Spinal cord (tissue), 9 donors: ENCODE measurements at regions not wholly inside any gene's neighbourhood (a gene's known extent, or its start where the extent isn't known, plus 50 kb on each side); places are given as distances from the start of the nearest gene placed in this dataset.
A peak's percentile ranks its signal among the peaks of the same experiment; 100 is the strongest.
"Not testable (repeated sequence)": the region's sequence is repeated elsewhere in the genome, so short reads cannot be mapped to it uniquely, and the experiment has no call there.

Source experiments
- DNase-seq, 6 donors: peaks; one replicate each; pipeline versions ENCODE4 v3.0.0 to v3.0.0-alpha.2; 2013 to 2015; ENCODE audit warnings: low spot score in 6 of 6, low read depth in 4 of 6
- H3K27ac ChIP-seq: one replicate; pipeline ENCODE4 v1.5.1; 2013; ENCODE audit warnings: low read depth, low read length, control low read depth
- H3K27me3 ChIP-seq: one replicate; pipeline ENCODE4 v1.6.1; 2013; ENCODE audit warnings: low read length; ENCODE audit not compliant: control insufficient read depth, insufficient read depth
- H3K36me3 ChIP-seq: one replicate; pipeline ENCODE4 v1.6.1; 2013; ENCODE audit warnings: low read length; ENCODE audit not compliant: control insufficient read depth, insufficient read depth
- H3K4me1 ChIP-seq: one replicate; pipeline ENCODE4 v1.6.1; 2013; ENCODE audit warnings: low read length; ENCODE audit not compliant: control insufficient read depth, insufficient read depth
- H3K4me3 ChIP-seq: one replicate; pipeline ENCODE4 v1.5.1; 2013; ENCODE audit warnings: low read depth, low read length, control low read depth
- H3K9me3 ChIP-seq: one replicate; pipeline ENCODE4 v1.6.1; 2013; ENCODE audit warnings: low read length; ENCODE audit not compliant: control insufficient read depth, insufficient read depth
- WGBS: methylation state at CpG from one replicate; pipeline ENCODE4 v1.1.5; 2013; ENCODE audit warnings: missing lambda C conversion rate; ENCODE audit not compliant: insufficient coverage; 5-methylcytosine and 5-hydroxymethylcytosine counted together
- donor health status: healthy.

- not testable (repeated sequence) for H3K4me3 ChIP-seq, H3K4me1 ChIP-seq, H3K27me3 ChIP-seq, H3K9me3 ChIP-seq, H3K36me3 ChIP-seq, H3K27ac ChIP-seq, DNase-seq
- 96% methylated on average over 2 of the region's 13 CpGs for WGBS
Observed at GRCh38 chr15:92801056-92801773, 98.9 kb upstream of the CHD2 start.

DNA sequence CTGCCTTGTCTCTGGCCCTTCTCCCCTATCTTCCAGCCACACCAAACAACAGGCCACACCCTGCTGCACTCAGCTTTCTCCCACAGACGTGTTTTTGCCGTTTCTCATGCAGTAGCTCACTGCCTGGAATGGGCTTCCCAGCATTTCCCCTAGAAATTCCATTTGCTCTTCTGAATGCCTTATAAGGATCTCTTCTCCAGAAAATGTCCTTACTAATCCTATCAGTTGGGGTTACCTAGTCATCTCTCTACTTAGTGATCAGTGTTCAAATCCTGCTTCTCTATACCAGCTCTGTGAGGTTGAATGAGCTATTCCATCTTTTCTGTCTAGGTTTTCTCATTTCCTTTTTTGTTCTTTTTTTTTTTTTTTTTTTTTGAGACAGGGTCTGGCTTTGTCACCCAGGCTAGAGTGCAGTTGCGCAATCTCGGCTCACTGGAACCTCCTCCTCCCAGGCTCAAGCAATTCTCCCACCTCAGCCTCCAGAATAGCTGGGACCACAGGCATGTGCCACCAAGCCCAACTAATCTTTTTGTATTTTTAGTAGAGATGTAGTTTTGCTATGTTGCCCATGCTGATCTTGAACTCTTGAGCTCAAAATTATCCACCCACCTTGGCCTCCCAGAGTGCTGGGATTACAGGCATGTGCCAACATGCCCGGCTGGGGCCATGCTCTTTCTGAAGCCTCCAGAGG lies 98.2 kb upstream of the CHD2 start:
- no peaks in the 10 kb centered on the region for H3K27me3 ChIP-seq
- no peak overlapping the region for H3K4me3 ChIP-seq
- H3K4me1 ChIP-seq, result no peaks in the 10 kb centered on the region
- peaks cover 4% of the 10 kb centered on the region for H3K36me3 ChIP-seq
- H3K27ac ChIP-seq, result no peak overlapping the region
- H3K9me3 ChIP-seq, result no peaks in the 10 kb centered on the region
- WGBS, result 60% methylated on average over 3 of the region's 5 CpGs
- DNase-seq, result no peak

DNA sequence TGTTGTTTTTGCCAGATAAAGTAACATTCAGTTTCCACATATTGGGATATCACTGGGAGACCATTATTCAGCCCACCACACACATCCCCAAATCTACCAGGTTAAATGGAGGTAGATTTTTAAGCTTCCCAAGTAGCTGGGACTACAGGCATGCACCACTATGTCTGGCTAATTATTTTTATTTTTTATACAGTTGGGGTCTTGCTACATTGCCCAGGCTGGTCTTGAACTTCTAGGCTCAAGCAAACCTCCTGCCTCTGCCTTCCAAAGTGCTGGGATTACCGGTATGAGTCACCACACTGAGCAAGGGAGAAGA lies 96.6 kb upstream of the CHD2 start:
- Histone ChIP-seq H3K36me3 (peaks cover 4% of the 10 kb centered on the region), H3K9me3 (no peaks in the 10 kb centered on the region), H3K27ac (no peak overlapping the region), H3K4me3 (no peak overlapping the region), H3K4me1 (peaks cover 6% of the 10 kb centered on the region), H3K27me3 (no peaks in the 10 kb centered on the region)
- 100% methylated on average over 1 of the region's 1 CpG for WGBS
- DNase-seq, result no peak

DNA sequence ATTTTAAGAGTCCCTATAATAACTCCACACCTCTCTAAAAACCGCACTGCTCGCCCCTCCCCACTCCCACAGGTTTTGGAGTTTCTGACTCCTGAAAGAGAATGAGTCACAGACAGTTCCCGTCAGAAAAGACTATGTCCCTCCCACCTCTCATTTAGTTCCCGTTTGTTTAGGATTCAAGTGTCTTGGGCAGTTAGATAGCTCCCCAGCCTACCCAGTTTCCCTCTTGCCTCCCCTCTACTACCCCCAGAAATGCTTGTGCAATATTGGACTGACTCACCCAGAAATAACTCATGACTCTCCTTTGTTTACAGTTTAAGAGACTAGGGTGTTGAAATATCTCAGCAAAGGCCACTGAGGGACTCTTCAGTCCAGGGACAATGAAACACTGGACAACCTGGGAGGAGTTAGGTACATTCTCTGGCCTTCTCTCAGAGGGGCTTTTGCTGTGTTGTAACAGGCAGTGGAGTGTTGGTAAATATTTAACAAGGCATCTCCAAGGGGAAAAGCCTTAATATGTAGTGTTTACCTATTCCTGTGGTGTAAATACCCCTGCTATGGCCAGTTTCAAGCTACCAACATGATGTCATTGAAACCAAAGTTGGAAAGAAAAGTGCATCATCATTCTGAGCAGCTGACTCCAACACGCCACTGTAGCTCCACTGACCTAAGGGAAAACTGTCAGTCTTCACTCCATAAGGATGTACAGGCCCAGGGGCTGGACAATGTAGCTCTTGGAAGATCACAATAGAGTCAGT lies 96.1 kb upstream of the CHD2 start:
- H3K27ac ChIP-seq, result no peak overlapping the region
- no peaks in the 10 kb centered on the region for H3K27me3 ChIP-seq
- H3K9me3 ChIP-seq, result no peaks in the 10 kb centered on the region
- H3K36me3 ChIP-seq, result peaks cover 4% of the 10 kb centered on the region
- H3K4me1 ChIP-seq, result peaks cover 11% of the 10 kb centered on the region
- H3K4me3 ChIP-seq, result no peak overlapping the region
- peak in 1 of 6 donors; percentile 29 for DNase-seq
- WGBS, result 88% methylated on average over 3 of the region's 5 CpGs

- 94% methylated on average over 2 of the region's 5 CpGs for WGBS
- H3K27me3 ChIP-seq, H3K36me3 ChIP-seq, H3K27ac ChIP-seq, H3K9me3 ChIP-seq, H3K4me3 ChIP-seq, DNase-seq: not testable (repeated sequence)
- peaks cover 11% of the 10 kb centered on the region for H3K4me1 ChIP-seq
Observed at GRCh38 chr15:92804610-92804936, 95.6 kb upstream of the CHD2 start.

DNA sequence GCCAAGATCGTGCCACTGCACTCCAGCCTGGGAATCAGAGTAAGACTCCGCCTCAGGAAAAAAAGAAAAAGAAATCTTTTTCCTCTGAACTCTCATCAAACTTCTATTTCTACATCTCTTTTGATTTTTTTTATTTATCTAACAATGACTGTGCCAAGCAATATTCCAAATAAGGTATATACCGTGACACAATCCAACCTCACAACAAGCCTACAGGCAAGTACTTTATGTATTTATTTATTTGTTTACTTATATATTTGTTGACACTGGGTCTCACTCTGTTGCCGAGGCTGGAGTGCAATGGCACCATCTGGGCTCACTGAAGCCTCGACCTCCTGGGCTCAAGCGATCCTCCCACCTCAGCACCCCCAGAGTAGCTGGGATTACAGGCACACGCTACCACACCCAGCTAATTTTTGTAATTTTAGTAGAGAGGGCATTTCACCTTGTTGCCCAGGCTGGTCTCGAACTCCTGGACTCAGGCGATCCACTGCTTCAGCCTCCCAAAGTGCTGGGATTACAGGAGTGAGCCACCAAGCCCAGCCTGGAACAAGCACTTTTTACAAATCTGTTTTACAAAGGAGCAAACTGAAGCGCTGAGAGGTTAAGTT lies 94.9 kb upstream of the CHD2 start:
- no peak overlapping the region for H3K4me3 ChIP-seq
- H3K36me3 ChIP-seq, result peaks cover 4% of the 10 kb centered on the region
- H3K27ac ChIP-seq, result no peak overlapping the region
- no peaks in the 10 kb centered on the region for H3K27me3 ChIP-seq
- peaks cover 11% of the 10 kb centered on the region for H3K4me1 ChIP-seq
- no peak for DNase-seq
- 97% methylated on average over 6 of the region's 10 CpGs for WGBS
- H3K9me3 ChIP-seq, result no peaks in the 10 kb centered on the region

DNA sequence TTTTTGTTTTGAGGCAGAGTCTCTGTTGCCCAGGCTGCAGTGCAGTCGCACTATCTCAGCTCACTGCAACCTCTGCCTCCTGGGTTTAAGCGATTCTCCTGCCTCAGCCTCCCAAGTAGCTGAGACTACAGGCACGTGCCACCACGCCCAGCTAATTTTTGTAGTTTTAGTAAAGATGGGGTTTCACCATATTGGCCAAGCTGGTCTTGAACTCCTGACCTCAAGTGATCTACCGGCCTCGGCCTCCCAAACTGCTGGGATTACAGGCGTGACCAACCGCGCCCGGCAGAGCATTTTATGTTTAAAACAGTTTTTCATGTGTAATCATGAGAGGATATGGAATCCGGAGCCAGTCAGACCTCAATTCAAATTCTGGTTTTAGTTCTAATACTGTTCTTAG lies 94.0 kb upstream of the CHD2 start:
- WGBS, result 93% methylated on average over 3 of the region's 11 CpGs

DNA sequence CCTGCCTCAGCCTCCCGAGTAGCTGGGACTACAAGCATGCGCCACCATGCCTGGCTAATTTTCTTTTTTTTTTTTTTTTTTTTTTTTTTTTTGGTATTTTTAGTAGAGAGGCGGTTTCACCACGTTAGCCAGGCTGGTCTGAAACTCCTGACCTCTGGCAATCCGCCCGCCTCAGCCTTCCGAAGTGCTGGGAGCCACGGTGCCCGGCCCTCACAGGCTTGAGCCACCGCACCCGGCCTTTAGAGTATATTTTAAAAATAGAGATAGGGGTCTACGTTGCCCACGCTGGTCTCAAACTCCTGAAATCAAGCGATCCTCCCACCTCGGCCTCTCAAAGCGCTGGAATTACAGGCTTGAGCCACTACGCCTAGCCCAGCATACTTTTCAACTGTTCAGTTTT lies 93.4 kb upstream of the CHD2 start:
- no peak overlapping the region for H3K27ac ChIP-seq
- no peak for DNase-seq
- no peaks in the 10 kb centered on the region for H3K27me3 ChIP-seq
- no peaks in the 10 kb centered on the region for H3K36me3 ChIP-seq
- no peak overlapping the region for H3K4me3 ChIP-seq
- peaks cover 14% of the 10 kb centered on the region for H3K4me1 ChIP-seq
- 100% methylated on average over 4 of the region's 17 CpGs for WGBS
- no peaks in the 10 kb centered on the region for H3K9me3 ChIP-seq

More for the DNA sequence above, 94.0 kb upstream of the CHD2 start:
- not testable (repeated sequence) for H3K27me3 ChIP-seq, H3K27ac ChIP-seq, DNase-seq, H3K36me3 ChIP-seq, H3K4me3 ChIP-seq, H3K9me3 ChIP-seq
- peaks cover 11% of the 10 kb centered on the region for H3K4me1 ChIP-seq

DNA sequence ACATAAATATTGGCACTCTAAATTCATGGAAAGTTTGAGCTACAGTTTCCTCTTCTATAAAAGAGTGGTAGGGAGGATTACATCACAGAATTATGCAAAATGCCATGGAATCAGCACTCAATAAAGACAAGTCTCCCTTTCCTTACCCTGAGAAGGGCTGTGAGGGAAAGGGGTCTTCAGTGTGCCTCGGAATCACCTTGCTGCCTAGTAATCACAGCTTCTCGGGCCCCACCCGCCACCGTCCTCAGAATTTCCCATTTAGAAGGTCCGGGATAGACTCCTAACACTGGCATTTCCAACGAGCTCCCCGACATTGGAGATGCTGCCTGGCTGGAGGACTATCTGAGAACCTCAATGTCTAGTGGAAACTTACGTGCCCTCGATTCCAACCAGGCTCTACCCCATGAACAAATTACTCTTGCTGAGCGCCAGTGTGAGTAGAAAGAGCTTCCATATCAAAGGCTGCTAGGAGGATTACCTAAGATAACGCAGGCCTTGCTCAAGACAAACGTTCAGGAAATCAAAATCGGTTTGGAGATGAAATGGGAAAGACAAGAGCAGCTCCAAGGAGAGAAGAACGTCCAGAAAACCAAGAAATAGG lies 92.1 kb upstream of the CHD2 start:
- H3K27me3 ChIP-seq, result no peaks in the 10 kb centered on the region
- H3K4me1 ChIP-seq, result peaks cover 24% of the 10 kb centered on the region
- no peaks in the 10 kb centered on the region for H3K9me3 ChIP-seq
- H3K27ac ChIP-seq, result peak overlapping the region; percentile 100
- WGBS, result 79% methylated on average over 10 of the region's 14 CpGs
- no peaks in the 10 kb centered on the region for H3K36me3 ChIP-seq
- H3K4me3 ChIP-seq, result peak overlapping the region; percentile 73
- DNase-seq, result peak in 3 of 6 donors; percentile 24 to 64 (median 59)
